Central memory CD8-positive, alpha-beta T cell (primary cell): ENCODE measurements at regions not wholly inside any gene's neighbourhood (a gene's known extent, or its start where the extent isn't known, plus 50 kb on each side); places are given as distances from the start of the nearest gene placed in this dataset.

Experiments
- ATAC-seq: fragments of 150-1000 bp; cut with Tn5 transposase; replicated peaks from 2 replicates; pipeline ENCODE4 v1.10.0; 2022; ENCODE audit warnings: mild to moderate bottlenecking, moderate FRiP score, moderate number of reproducible peaks; ENCODE audit not compliant: poor library complexity, severe bottlenecking; ENCODE audit errors: extremely low read depth
- DNase-seq, 2 donors: peaks; one replicate each; pipeline ENCODE4 v3.0.0; 2021; ENCODE audit warnings: low spot score in 2 of 2
- H3K27ac Mint-ChIP-seq: one replicate; pipeline ENCODE4 v1.8.0; 2022; ENCODE audit warnings: low read depth, mild to moderate bottlenecking, moderate library complexity, mixed read lengths
- H3K27me3 Mint-ChIP-seq: one replicate; pipeline ENCODE4 v1.8.0; 2022; ENCODE audit warnings: mixed read lengths
- H3K36me3 Mint-ChIP-seq: one replicate; pipeline ENCODE4 v1.8.0; 2022; ENCODE audit warnings: mild to moderate bottlenecking, moderate library complexity, mixed read lengths; ENCODE audit not compliant: insufficient read depth
- H3K4me1 Mint-ChIP-seq: one replicate; pipeline ENCODE4 v1.8.0; 2022; ENCODE audit warnings: mixed read lengths
- H3K4me3 Mint-ChIP-seq: one replicate; pipeline ENCODE4 v1.8.0; 2022; ENCODE audit warnings: mild to moderate bottlenecking, moderate library complexity, mixed read lengths
- H3K9me3 Mint-ChIP-seq: one replicate; pipeline ENCODE4 v1.8.0; 2022; ENCODE audit warnings: mixed read lengths

DNA sequence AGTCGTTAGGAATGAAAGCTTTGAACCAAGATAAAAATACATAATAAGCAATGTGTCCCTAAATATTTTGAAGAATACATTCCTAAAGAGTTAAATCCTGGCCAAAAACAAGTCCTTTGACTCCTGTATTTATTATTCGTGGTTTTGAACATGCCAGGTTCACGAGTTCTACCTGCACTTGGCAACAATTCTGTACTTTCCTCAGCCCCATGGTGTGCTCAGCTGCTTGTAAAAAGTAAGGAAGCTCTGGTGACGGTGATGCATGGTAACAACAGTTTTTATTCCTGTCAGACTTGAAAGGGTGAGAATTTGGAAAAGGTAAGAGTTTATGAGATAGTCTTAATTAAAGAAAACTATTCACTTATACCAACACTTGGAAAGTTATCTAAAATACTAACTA lies 95.0 kb upstream of the KLF12 start:
- Mint-ChIP-seq H3K27ac (no peak overlapping the region), H3K27me3 (no peaks in the 10 kb centered on the region), H3K4me1 (peaks cover 23% of the 10 kb centered on the region), H3K9me3 (no peaks in the 10 kb centered on the region), H3K36me3 (peaks cover 4% of the 10 kb centered on the region), H3K4me3 (no peak overlapping the region)
- ATAC-seq (no peak), DNase-seq (no peak)

GRCh38 chr13:74227476-74228158 lies 93.4 kb upstream of the KLF12 start:
- H3K9me3 Mint-ChIP-seq = no peaks in the 10 kb centered on the region
- ATAC-seq (no peak), DNase-seq (no peak)
- no peak overlapping the region for H3K27ac Mint-ChIP-seq
- H3K27me3 Mint-ChIP-seq = no peaks in the 10 kb centered on the region
- no peak overlapping the region for H3K4me3 Mint-ChIP-seq
- peaks cover 22% of the 10 kb centered on the region for H3K4me1 Mint-ChIP-seq
- peaks cover 4% of the 10 kb centered on the region for H3K36me3 Mint-ChIP-seq

GRCh38 chr13:74226791-74227475 lies 92.7 kb upstream of the KLF12 start:
- no peak for DNase-seq

DNA sequence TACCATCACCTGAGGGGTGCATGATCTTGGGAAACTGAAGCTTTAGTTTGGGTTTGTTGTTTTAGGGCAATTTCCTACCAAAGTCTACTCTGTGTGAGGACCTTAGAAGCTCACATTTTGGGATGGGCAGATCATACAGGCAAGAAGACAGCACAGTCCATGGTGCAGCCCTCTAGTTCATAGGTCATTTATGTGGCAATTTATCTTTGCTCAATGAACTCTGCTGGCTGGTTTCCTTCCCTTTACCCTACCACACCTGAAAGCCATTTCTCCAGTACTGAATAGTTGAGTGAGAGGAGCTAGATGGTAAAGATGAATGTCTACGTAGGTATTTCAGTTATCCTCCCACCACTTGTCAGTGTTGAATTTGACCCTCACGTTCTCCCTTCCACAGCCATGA lies 87.5 kb upstream of the KLF12 start:
- Mint-ChIP-seq H3K27me3 (no peaks in the 10 kb centered on the region), H3K4me3 (no peak overlapping the region), H3K36me3 (no peaks in the 10 kb centered on the region), H3K9me3 (no peaks in the 10 kb centered on the region), H3K4me1 (no peaks in the 10 kb centered on the region), H3K27ac (no peak overlapping the region)
- no peak for DNase-seq
- ATAC-seq = no peak

More at GRCh38 chr13:74226791-74227475, 92.7 kb upstream of the KLF12 start:
- Mint-ChIP-seq H3K27me3 (no peaks in the 10 kb centered on the region), H3K9me3 (no peaks in the 10 kb centered on the region), H3K36me3 (peaks cover 4% of the 10 kb centered on the region), H3K4me1 (peaks cover 20% of the 10 kb centered on the region), H3K27ac (no peak overlapping the region), H3K4me3 (no peak overlapping the region)
- ATAC-seq = no peak

DNA sequence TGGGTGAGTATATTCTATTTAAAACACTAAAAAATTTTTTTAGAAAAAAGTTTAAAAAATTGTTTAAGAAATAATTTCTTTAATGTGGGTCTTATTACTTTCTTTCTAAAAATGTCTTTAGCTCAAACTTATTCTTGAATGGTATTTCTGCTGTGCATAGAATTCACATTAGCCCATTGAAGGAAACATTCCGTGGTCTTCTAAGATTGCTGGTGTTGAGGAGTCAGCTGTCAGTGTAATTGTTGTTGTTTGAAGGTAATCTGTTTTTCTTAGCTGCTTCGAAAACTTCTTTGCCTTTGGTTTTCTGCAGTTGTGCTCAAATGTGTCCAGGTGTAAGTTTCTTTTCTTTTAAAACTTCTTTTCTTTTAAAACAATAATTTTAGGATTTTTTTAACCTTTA lies 85.4 kb upstream of the KLF12 start:
- Mint-ChIP-seq H3K4me3 (no peak overlapping the region), H3K27me3 (no peaks in the 10 kb centered on the region), H3K4me1 (no peaks in the 10 kb centered on the region), H3K9me3 (no peaks in the 10 kb centered on the region), H3K27ac (no peak overlapping the region), H3K36me3 (no peaks in the 10 kb centered on the region)
- no peak for ATAC-seq
- DNase-seq = no peak

DNA sequence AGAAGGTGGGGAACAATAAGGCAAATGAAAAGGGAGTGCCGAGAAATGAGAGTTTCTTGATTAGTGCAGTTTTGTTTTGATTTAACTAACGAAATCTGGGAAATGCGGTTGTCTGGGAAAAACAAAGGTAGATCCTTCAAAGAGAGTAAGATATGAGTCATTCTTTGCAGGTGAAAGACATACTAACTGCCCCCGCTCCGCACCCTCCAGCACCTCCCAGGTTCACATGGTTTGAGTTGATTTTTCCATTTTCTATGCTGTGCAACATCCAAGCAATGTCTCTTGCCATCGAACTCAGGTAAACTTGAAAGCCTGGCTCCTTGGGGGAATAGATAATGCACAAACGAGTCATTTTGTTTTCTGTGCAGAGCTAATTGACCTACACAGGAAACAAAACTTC lies 84.1 kb upstream of the KLF12 start:
- no peak for ATAC-seq
- no peaks in the 10 kb centered on the region for H3K36me3 Mint-ChIP-seq
- H3K27me3 Mint-ChIP-seq = no peaks in the 10 kb centered on the region
- no peak overlapping the region for H3K4me3 Mint-ChIP-seq
- H3K4me1 Mint-ChIP-seq = no peaks in the 10 kb centered on the region
- no peaks in the 10 kb centered on the region for H3K9me3 Mint-ChIP-seq
- no peak overlapping the region for H3K27ac Mint-ChIP-seq
- DNase-seq = no peak

DNA sequence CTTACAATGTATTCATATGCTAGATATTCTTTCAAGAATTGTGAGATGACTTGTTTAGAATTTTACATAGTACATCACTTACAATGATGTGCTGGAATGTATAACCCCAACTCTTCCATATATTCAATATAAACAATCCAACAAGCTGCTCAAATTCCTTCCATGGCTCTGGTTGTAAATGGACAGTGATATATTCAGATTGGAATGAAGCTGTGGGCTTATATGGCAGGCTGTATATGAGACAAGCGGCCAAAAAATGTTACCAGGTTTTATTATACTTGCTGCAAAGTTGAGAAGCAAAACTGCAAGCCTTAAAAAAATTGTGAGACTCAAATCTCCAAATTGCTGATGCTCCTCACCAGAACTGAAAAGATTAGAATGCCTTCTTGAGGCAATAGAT lies 83.6 kb upstream of the KLF12 start:
- H3K27me3 Mint-ChIP-seq = no peaks in the 10 kb centered on the region
- H3K9me3 Mint-ChIP-seq = no peaks in the 10 kb centered on the region
- ATAC-seq (no peak), DNase-seq (no peak)
- no peak overlapping the region for H3K4me3 Mint-ChIP-seq
- no peaks in the 10 kb centered on the region for H3K36me3 Mint-ChIP-seq
- H3K27ac Mint-ChIP-seq = no peak overlapping the region
- no peaks in the 10 kb centered on the region for H3K4me1 Mint-ChIP-seq

DNA sequence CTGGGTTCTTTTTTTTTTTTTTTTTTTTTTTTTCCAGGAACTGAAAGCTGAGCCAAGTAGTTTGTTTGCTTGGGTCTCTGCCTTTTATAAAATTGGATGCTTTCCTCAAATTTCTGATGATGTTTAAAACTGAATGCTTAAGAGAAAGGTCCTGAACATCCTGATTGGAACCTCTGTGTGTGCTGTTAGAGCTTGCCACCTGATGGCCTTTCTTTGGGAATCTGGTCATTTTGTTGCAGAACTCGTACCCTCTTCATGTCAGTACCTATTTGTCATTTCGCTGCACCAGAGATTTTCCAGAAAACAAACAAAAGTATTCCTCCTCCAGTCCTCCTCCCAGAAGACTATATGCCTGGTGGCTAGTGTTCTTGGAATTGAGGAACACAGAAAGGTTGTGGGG lies 81.2 kb upstream of the KLF12 start:
- ATAC-seq (no peak), DNase-seq (no peak)
- Mint-ChIP-seq H3K9me3 (no peaks in the 10 kb centered on the region), H3K4me3 (no peak overlapping the region), H3K27ac (no peak overlapping the region), H3K36me3 (no peaks in the 10 kb centered on the region), H3K27me3 (no peaks in the 10 kb centered on the region), H3K4me1 (no peaks in the 10 kb centered on the region)

DNA sequence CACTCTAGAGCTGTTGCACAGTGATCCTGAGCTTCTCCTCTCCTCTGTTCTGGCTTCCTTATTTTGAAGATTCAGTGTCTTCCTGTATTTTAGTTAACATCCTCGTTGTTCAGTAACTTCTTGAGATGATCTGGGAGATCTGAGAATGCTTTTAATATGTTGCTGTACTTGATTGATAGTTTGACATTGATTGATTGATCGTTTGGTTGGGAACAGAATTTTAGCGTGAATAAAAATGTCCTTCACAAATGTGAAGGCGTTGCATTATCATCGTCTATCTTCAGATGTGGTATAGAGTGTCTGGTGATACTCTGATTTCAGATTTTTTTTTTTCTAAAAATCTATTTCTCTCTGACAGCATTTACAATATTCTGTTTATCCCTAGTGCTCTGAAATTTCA lies 80.1 kb upstream of the KLF12 start:
- Mint-ChIP-seq H3K4me1 (no peaks in the 10 kb centered on the region), H3K27ac (no peak overlapping the region), H3K27me3 (no peaks in the 10 kb centered on the region), H3K36me3 (no peaks in the 10 kb centered on the region), H3K9me3 (no peaks in the 10 kb centered on the region), H3K4me3 (no peak overlapping the region)
- ATAC-seq = no peak
- DNase-seq = no peak

DNA sequence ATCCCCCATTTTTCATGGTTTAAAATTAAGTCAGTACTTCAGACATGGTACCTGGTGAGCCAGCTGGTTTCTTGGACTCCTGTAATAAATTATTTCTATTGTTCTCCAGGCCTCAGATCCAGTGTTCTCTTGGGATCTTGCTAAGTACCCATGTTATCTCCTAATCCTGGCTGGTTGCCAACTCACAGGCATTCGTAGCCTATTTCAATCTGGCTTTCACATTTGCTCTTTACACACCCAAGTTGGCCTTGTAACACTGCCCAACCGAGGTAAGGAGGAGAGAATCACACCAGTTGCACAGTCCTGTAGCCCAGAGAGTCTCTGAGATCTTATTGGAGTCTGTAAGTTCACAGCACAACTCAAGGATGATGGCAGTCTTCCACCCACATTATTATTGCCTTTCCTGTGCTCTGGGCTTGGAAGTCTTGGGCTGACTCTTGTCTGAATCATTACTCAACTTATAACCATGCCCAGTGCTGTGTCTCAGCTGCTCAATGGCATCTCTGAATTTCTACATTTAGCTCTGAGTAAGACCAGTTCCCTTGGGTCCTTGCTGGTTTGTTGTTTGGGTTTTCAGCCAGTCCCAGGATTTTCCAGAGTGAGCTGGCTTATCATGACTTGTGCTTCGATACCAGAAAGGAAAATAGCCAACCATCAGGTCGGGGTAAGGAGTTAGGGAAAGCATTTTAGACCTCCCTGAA lies 76.6 kb upstream of the KLF12 start:
- Mint-ChIP-seq H3K4me1 (no peaks in the 10 kb centered on the region), H3K27ac (no peak overlapping the region), H3K36me3 (no peaks in the 10 kb centered on the region), H3K4me3 (no peak overlapping the region), H3K9me3 (no peaks in the 10 kb centered on the region), H3K27me3 (no peaks in the 10 kb centered on the region)
- no peak for DNase-seq
- ATAC-seq = no peak

GRCh38 chr13:74206855-74207254 lies 72.7 kb upstream of the KLF12 start:
- Mint-ChIP-seq H3K4me3 (no peak overlapping the region), H3K27ac (no peak overlapping the region), H3K4me1 (no peaks in the 10 kb centered on the region), H3K36me3 (no peaks in the 10 kb centered on the region), H3K9me3 (no peaks in the 10 kb centered on the region), H3K27me3 (no peaks in the 10 kb centered on the region)
- ATAC-seq (no peak), DNase-seq (no peak)

- Mint-ChIP-seq H3K4me1 (no peaks in the 10 kb centered on the region), H3K36me3 (no peaks in the 10 kb centered on the region), H3K9me3 (no peaks in the 10 kb centered on the region), H3K27ac (no peak overlapping the region), H3K27me3 (no peaks in the 10 kb centered on the region), H3K4me3 (no peak overlapping the region)
- ATAC-seq (no peak), DNase-seq (no peak)
These were observed 71.9 kb upstream of the KLF12 start for GRCh38 chr13:74206061-74206561.

GRCh38 chr13:74205313-74205690 lies 71.1 kb upstream of the KLF12 start:
- no peaks in the 10 kb centered on the region for H3K9me3 Mint-ChIP-seq
- H3K4me1 Mint-ChIP-seq = no peaks in the 10 kb centered on the region
- ATAC-seq = no peak
- DNase-seq = no peak
- H3K27me3 Mint-ChIP-seq = no peaks in the 10 kb centered on the region
- no peaks in the 10 kb centered on the region for H3K36me3 Mint-ChIP-seq
- no peak overlapping the region for H3K4me3 Mint-ChIP-seq
- no peak overlapping the region for H3K27ac Mint-ChIP-seq
